Nephron progenitor cell (in vitro differentiated cells): ENCODE measurements at regions not wholly inside any gene's neighbourhood (a gene's known extent, or its start where the extent isn't known, plus 50 kb on each side); places are given as distances from the start of the nearest gene placed in this dataset.
A peak's percentile ranks its signal among the peaks of the same experiment; 100 is the strongest.

Experiments
- DNase-seq: peaks from one replicate; pipeline ENCODE4 v3.0.0; 2021
- H3K27ac Mint-ChIP-seq: 2 replicates; pipeline ENCODE4 v1.8.0; 2021; ENCODE audit warnings: mild to moderate bottlenecking, moderate library complexity, mixed read lengths
- H3K27me3 Mint-ChIP-seq: 2 replicates; pipeline ENCODE4 v1.8.0; 2021; ENCODE audit warnings: mild to moderate bottlenecking, low read depth, mixed read lengths; ENCODE audit not compliant: poor library complexity
- H3K36me3 Mint-ChIP-seq: 2 replicates; pipeline ENCODE4 v1.8.0; 2021; ENCODE audit warnings: low read depth, mixed read lengths
- H3K4me1 Mint-ChIP-seq: 2 replicates; pipeline ENCODE4 v1.8.0; 2021; ENCODE audit warnings: mixed read lengths
- H3K4me3 Mint-ChIP-seq: 2 replicates; pipeline ENCODE4 v1.8.0; 2021; ENCODE audit warnings: mild to moderate bottlenecking, moderate library complexity, mixed read lengths
- H3K9me3 Mint-ChIP-seq: 2 replicates; pipeline ENCODE4 v1.8.0; 2021; ENCODE audit warnings: mild to moderate bottlenecking, moderate library complexity, mixed read lengths
- TF ChIP-seq, protein P1 (sequence below): fragments of 200-600 bp; sonication (generic); IDR thresholded peaks from 2 replicates; pipeline ENCODE4 v1.5.0; 2021; ENCODE audit warnings: antibody characterized with exemption

DNA sequence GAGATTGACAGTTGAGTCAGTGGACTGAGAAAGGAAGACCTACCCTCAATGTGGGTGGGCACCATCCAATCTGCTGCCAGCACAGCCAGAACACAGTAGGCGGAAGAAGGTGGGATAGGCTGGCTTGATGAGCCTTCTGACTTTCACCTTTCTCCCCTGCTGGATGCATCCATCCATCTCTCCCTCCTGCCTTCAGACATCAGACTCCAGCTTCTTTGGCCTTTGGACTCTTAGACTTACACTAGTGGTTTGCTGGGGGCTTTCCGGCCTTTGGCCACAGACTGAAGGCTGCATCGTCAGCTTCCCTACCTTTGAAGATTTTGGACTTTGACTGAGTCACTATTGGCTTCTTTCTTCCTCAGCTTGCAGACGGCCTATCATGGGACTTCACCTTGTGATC is 456.5 kb upstream of the MIS18BP1 start:
- TF ChIP-seq, protein P1, sequence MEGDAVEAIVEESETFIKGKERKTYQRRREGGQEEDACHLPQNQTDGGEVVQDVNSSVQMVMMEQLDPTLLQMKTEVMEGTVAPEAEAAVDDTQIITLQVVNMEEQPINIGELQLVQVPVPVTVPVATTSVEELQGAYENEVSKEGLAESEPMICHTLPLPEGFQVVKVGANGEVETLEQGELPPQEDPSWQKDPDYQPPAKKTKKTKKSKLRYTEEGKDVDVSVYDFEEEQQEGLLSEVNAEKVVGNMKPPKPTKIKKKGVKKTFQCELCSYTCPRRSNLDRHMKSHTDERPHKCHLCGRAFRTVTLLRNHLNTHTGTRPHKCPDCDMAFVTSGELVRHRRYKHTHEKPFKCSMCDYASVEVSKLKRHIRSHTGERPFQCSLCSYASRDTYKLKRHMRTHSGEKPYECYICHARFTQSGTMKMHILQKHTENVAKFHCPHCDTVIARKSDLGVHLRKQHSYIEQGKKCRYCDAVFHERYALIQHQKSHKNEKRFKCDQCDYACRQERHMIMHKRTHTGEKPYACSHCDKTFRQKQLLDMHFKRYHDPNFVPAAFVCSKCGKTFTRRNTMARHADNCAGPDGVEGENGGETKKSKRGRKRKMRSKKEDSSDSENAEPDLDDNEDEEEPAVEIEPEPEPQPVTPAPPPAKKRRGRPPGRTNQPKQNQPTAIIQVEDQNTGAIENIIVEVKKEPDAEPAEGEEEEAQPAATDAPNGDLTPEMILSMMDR = no peak
- no peak for DNase-seq
- H3K27ac Mint-ChIP-seq = no peak overlapping the region
- H3K36me3 Mint-ChIP-seq = peaks cover 4% of the 10 kb centered on the region
- H3K4me3 Mint-ChIP-seq = no peak overlapping the region
- H3K9me3 Mint-ChIP-seq = peaks cover 12% of the 10 kb centered on the region
- H3K4me1 Mint-ChIP-seq = peaks cover 35% of the 10 kb centered on the region
- H3K27me3 Mint-ChIP-seq = no peaks in the 10 kb centered on the region

DNA sequence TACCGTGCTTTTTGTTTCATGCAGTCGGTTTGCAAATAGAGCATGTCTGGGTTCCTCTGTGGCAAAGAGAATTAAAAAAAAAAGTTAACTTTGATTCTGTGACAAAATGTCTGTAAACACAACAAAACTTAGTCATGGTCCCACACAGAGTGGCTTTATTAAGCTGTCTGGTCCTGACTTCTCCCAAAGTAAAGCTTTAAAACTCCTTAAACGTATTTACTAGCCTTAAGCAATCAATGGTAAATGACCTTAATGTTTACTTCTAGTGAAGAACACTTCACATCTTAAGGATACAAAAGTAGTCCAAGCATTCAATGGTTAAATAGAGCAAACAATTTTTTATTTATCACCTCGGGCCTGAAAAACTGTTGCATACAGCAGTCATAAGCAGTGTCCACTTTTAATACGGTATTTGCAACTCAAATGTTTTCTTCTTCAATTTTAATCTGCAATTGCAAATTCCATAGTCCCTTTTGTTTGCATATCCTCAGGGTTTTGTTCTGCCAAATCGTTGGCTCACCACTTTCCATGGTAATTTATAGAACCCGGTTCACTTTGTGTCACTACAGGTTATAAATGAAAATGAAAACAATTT is 453.0 kb upstream of the MIS18BP1 start:
- Mint-ChIP-seq H3K4me1 (peaks cover 12% of the 10 kb centered on the region), H3K27ac (no peak overlapping the region), H3K4me3 (no peak overlapping the region), H3K36me3 (no peaks in the 10 kb centered on the region), H3K27me3 (no peaks in the 10 kb centered on the region), H3K9me3 (peaks cover 10% of the 10 kb centered on the region)
- TF ChIP-seq, protein P1 = no peak
- DNase-seq = no peak

DNA sequence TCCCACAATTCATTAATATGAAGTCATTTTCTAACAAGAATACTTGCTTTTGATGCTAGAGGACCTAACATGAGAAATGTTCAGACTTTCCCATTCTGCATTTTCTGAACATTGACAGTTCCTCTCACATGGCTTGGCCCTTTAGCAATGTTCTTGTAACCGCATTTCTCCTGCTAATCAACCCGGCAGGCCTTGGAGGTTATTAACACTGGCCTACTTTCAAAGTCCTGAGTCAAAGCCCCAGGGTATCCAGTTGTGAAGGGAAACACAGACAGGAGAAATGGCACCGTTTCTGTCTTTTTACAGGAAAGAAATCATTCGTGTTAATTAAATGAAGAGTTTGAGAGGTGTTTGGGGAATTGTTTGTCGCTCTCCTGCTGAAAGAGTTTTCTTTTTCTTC is 446.5 kb upstream of the MIS18BP1 start:
- no peaks in the 10 kb centered on the region for H3K36me3 Mint-ChIP-seq
- no peak for DNase-seq
- H3K9me3 Mint-ChIP-seq = peaks cover 10% of the 10 kb centered on the region
- peaks cover 14% of the 10 kb centered on the region for H3K4me1 Mint-ChIP-seq
- TF ChIP-seq, protein P1 = no peak
- H3K4me3 Mint-ChIP-seq = no peak overlapping the region
- H3K27ac Mint-ChIP-seq = no peak overlapping the region
- H3K27me3 Mint-ChIP-seq = no peaks in the 10 kb centered on the region

DNA sequence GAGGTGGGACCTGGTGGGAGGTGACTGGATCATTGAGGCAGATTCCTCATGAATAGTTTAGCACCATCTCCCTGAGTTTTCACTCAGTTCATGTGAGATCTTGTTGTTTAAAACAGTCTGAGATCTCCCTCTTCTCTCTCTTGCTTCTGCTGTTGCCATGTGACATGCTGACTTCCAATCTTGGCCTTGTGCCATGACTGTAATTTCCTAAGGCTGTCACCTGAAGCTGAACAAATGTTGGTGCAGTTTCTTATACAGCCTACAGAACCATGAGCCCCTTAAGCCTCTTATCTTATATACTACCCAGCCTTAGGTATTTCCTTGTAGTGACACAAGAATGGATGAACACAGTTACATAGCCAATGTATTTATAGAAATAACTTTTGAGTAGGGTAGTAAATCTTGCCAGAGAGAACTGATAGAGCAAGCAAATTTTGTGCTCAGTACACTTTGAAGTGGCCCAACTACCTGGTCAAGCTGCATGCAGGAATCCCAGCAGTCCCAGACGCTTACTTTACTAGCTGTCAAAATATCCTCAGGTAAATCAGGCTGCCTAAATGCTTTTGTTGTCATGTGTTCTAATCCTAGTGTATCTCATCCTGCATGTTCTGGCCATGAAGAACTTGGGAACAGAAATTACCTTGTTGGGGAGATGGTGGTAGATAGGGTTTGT is 445.6 kb upstream of the MIS18BP1 start:
- Mint-ChIP-seq H3K27ac (peak overlapping the region; percentile 14), H3K4me1 (peaks cover 14% of the 10 kb centered on the region), H3K27me3 (no peaks in the 10 kb centered on the region), H3K9me3 (peaks cover 10% of the 10 kb centered on the region), H3K4me3 (no peak overlapping the region), H3K36me3 (no peaks in the 10 kb centered on the region)
- TF ChIP-seq, protein P1 = no peak
- no peak for DNase-seq

DNA sequence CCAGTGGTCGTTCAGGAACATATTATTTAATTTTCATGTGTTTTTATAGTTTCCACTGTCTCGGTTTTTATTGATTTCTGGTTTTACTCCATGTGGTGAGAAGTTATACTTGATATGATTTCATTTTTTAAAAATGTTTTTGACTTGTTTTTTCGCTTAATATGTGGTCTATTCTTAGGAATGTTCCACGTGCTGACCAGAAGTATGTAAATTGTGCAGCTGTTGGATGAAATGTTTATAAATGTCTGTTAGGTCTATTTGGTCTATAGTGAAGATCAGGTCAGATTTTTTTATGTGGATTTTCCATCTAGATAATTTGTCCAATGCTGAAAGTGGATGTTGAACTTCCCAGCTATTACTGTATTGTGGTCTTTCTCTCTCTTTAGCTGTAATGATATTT is 433.8 kb upstream of the MIS18BP1 start:
- H3K27me3 Mint-ChIP-seq = no peaks in the 10 kb centered on the region
- no peak overlapping the region for H3K4me3 Mint-ChIP-seq
- TF ChIP-seq, protein P1 = no peak
- no peak overlapping the region for H3K27ac Mint-ChIP-seq
- H3K36me3 Mint-ChIP-seq = peaks cover 13% of the 10 kb centered on the region
- DNase-seq = no peak
- no peaks in the 10 kb centered on the region for H3K4me1 Mint-ChIP-seq
- H3K9me3 Mint-ChIP-seq = peaks cover 56% of the 10 kb centered on the region

DNA sequence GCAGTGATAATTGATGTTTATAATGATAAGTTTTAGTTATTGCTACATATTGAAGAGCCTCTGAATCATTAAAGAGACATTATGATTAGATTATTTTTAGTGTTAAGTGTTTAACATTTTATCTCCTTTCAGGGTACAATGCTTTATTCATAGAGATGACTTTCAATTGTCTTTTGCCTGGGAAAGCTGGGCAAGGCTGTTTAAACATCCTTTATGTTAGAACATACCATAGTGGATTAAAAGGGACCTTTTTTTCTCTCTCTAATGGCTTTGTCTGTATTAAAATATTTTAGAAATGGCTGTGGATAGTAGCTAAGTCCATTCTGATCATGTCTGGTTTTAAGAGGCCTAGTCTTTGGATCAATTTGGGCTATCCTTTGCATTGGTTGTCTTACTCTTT is 427.5 kb upstream of the MIS18BP1 start:
- Mint-ChIP-seq H3K27me3 (no peaks in the 10 kb centered on the region), H3K4me3 (no peak overlapping the region), H3K4me1 (no peaks in the 10 kb centered on the region), H3K9me3 (peaks cover 30% of the 10 kb centered on the region), H3K36me3 (no peaks in the 10 kb centered on the region), H3K27ac (no peak overlapping the region)
- TF ChIP-seq, protein P1 = no peak
- DNase-seq = no peak
